ENCODE measurements at regions not wholly inside any gene's neighbourhood (a gene's known extent, or its start where the extent isn't known, plus 50 kb on each side); places are given as distances from the start of the nearest gene placed in this dataset.

DNA sequence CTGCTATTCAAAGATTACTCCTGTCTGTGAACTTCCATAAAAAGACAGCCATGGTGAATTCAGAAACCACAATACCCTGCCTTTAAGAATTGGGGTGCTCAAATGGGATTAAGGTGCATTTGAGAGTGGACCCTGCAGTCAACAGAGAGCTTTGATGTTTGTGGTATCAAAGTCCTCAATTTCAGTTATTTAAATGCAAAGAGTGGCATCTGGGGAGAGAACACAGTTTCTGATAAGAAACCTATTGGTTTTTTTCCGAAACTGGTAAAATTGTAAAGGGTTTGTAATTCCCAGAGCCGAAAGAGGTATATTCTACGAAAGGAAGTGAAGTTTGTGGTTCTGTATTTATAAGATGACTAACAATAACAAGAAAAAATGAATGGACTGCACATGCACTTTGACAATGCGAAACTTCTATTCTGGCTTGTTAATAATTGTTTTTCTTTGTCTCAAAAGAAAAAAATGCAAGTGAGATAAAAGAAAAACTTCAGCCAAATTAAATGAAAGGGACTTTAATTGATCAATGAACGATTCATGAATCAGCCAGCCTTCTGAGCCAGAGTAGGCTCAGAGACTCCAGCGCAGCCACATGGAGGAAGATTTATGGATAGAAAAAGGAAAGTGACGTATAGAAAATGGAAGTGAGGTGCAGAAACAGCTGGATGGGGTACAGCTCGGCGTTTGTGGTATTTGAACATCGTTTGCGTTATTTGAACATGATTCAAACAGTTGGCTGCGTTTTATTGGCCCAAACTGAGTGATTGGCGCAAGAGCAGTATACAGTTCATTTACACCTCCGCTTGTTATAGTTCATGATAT, 70.5 kb upstream of the DUSP22 start:
- TF ChIP-seq GABPA (IDR thresholded peaks at IDR 0.05 in 1 of 2, conservative IDR thresholded peaks at IDR 0.05 in 1 of 2), result no peak
- TF ChIP-seq HNF4A (conservative IDR thresholded peaks at IDR 0.05), result no peak
- TF ChIP-seq, protein P1, sequence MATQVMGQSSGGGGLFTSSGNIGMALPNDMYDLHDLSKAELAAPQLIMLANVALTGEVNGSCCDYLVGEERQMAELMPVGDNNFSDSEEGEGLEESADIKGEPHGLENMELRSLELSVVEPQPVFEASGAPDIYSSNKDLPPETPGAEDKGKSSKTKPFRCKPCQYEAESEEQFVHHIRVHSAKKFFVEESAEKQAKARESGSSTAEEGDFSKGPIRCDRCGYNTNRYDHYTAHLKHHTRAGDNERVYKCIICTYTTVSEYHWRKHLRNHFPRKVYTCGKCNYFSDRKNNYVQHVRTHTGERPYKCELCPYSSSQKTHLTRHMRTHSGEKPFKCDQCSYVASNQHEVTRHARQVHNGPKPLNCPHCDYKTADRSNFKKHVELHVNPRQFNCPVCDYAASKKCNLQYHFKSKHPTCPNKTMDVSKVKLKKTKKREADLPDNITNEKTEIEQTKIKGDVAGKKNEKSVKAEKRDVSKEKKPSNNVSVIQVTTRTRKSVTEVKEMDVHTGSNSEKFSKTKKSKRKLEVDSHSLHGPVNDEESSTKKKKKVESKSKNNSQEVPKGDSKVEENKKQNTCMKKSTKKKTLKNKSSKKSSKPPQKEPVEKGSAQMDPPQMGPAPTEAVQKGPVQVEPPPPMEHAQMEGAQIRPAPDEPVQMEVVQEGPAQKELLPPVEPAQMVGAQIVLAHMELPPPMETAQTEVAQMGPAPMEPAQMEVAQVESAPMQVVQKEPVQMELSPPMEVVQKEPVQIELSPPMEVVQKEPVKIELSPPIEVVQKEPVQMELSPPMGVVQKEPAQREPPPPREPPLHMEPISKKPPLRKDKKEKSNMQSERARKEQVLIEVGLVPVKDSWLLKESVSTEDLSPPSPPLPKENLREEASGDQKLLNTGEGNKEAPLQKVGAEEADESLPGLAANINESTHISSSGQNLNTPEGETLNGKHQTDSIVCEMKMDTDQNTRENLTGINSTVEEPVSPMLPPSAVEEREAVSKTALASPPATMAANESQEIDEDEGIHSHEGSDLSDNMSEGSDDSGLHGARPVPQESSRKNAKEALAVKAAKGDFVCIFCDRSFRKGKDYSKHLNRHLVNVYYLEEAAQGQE (IDR thresholded peaks at IDR 0.05), result no peak
- TF ChIP-seq RAD21 (IDR thresholded peaks at IDR 0.05), result no peak
- no peak for TF ChIP-seq SP1 (IDR thresholded peaks at IDR 0.05)
- no peak for TF ChIP-seq NR2F2 (IDR thresholded peaks at IDR 0.05)
- TF ChIP-seq TAF1 (conservative IDR thresholded peaks at IDR 0.05), result no peak
- TF ChIP-seq FOXA1 (IDR thresholded peaks at IDR 0.05), result no peak
- no peak for TF ChIP-seq HNF4G (IDR thresholded peaks at IDR 0.05)
- TF ChIP-seq YY1 (IDR thresholded peaks at IDR 0.05), result no peak
- no peak for TF ChIP-seq RXRA (IDR thresholded peaks at IDR 0.05)
- TF ChIP-seq, protein P2, sequence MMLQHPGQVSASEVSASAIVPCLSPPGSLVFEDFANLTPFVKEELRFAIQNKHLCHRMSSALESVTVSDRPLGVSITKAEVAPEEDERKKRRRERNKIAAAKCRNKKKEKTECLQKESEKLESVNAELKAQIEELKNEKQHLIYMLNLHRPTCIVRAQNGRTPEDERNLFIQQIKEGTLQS (IDR thresholded peaks at IDR 0.05), result no peak
- TF ChIP-seq CTCF (IDR thresholded peaks at IDR 0.05; ENCODE audit: low read depth, low read length, missing input control), result no peak
- no peak for TF ChIP-seq EGR1 (IDR thresholded peaks at IDR 0.05; ENCODE audit: low read depth in 2 of 2)
- TF ChIP-seq, protein P3, sequence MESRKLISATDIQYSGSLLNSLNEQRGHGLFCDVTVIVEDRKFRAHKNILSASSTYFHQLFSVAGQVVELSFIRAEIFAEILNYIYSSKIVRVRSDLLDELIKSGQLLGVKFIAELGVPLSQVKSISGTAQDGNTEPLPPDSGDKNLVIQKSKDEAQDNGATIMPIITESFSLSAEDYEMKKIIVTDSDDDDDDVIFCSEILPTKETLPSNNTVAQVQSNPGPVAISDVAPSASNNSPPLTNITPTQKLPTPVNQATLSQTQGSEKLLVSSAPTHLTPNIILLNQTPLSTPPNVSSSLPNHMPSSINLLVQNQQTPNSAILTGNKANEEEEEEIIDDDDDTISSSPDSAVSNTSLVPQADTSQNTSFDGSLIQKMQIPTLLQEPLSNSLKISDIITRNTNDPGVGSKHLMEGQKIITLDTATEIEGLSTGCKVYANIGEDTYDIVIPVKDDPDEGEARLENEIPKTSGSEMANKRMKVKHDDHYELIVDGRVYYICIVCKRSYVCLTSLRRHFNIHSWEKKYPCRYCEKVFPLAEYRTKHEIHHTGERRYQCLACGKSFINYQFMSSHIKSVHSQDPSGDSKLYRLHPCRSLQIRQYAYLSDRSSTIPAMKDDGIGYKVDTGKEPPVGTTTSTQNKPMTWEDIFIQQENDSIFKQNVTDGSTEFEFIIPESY (IDR thresholded peaks at IDR 0.05), result no peak
- TF ChIP-seq, protein P4, sequence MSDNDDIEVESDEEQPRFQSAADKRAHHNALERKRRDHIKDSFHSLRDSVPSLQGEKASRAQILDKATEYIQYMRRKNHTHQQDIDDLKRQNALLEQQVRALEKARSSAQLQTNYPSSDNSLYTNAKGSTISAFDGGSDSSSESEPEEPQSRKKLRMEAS (IDR thresholded peaks at IDR 0.05), result no peak
- no peak for TF ChIP-seq FOXA2 (IDR thresholded peaks at IDR 0.05)
- Histone ChIP-seq H3K27ac (ENCODE audit: low read depth in 1 of 2, low read length in 2 of 2) (no peak overlapping the region), H3K36me3 (ENCODE audit: control insufficient read depth in 4 of 4, insufficient read depth in 3 of 4, low read depth in 1 of 4, low read length in 3 of 4) (no peaks in the 10 kb centered on the region), H3K9me3 (ENCODE audit: control insufficient read depth in 4 of 4, low read length in 3 of 4) (no peaks in the 10 kb centered on the region), H3K4me3 (ENCODE audit: low read depth in 1 of 3, low read length in 3 of 3) (no peak overlapping the region), H3K9ac (ENCODE audit: low read depth in 1 of 2, low read length in 2 of 2) (no peak overlapping the region), H3K27me3 (ENCODE audit: control insufficient read depth in 4 of 4, insufficient read depth in 4 of 4, low read length in 3 of 4) (no peaks in the 10 kb centered on the region), H3K4me1 (ENCODE audit: control insufficient read depth in 4 of 4, insufficient read depth in 4 of 4, low read length in 3 of 4) (no peaks in the 10 kb centered on the region)
- 83% methylated on average over 14 of the region's 14 CpGs for WGBS
- DNase-seq (ENCODE audit: low spot score), result no peak

All from liver (tissue), 8 donors.